ENCODE measurements at regions not wholly inside any gene's neighbourhood (a gene's known extent, or its start where the extent isn't known, plus 50 kb on each side); places are given as distances from the start of the nearest gene placed in this dataset.

GRCh38 chr16:66292241-66292935, 74.1 kb upstream of the CDH5 start (continued):
- TF ChIP-seq SUZ12 (IDR thresholded peaks at IDR 0.05; ENCODE audit: low read length) (no peak), POLR2AphosphoS5 (IDR thresholded peaks at IDR 0.05; ENCODE audit: low read depth, low read length) (no peak), TAF1 (IDR thresholded peaks at IDR 0.05; ENCODE audit: low read depth, low read length) (no peak), GTF2F1 (IDR thresholded peaks at IDR 0.05; ENCODE audit: borderline replicate concordance, low read depth, low read length) (no peak), CHD1 (IDR thresholded peaks at IDR 0.05; ENCODE audit: low read depth, low read length) (no peak), RXRA (IDR thresholded peaks at IDR 0.05; ENCODE audit: insufficient read depth, low read depth, low read length) (no peak)

Measured in H1 (cell line).